Lung (tissue), 11 donors: ENCODE measurements at regions not wholly inside any gene's neighbourhood (a gene's known extent, or its start where the extent isn't known, plus 50 kb on each side); places are given as distances from the start of the nearest gene placed in this dataset.
A peak's percentile ranks its signal among the peaks of the same experiment; 100 is the strongest.

Source experiments
- ATAC-seq: fragments of 200-7000 bp; cut with Tn5 transposase; one replicate; pipeline ENCODE4 v1.9.1; 2020; ENCODE audit warnings: moderate number of reproducible peaks; ENCODE audit not compliant: insufficient read depth, low FRiP score
- DNase-seq, 3 donors: peaks; one replicate each; pipeline ENCODE4 v3.0.0-alpha.2; 2013 to 2017
- H3K27ac ChIP-seq, 2 donors: one replicate each; pipeline ENCODE4 v1.5.1; 2013; ENCODE audit warnings: mild to moderate bottlenecking in 2 of 2, moderate library complexity in 2 of 2, control low read depth in 1 of 2, inconsistent platforms in 1 of 2, low read depth in 1 of 2, low read length in 1 of 2
- H3K27me3 ChIP-seq, 3 donors: one replicate each; pipeline ENCODE4 v1.5.1; 2013; ENCODE audit warnings: low read length in 2 of 3; ENCODE audit not compliant: control insufficient read depth in 3 of 3, insufficient read depth in 3 of 3
- H3K36me3 ChIP-seq, 4 donors: one replicate each; pipeline ENCODE4 v1.5.1; 2013; ENCODE audit warnings: low read length in 4 of 4, mild to moderate bottlenecking in 1 of 4, moderate library complexity in 1 of 4; ENCODE audit not compliant: control insufficient read depth in 4 of 4, insufficient read depth in 4 of 4
- H3K4me1 ChIP-seq, 5 donors: one replicate each; pipeline ENCODE4 v1.5.1; 2013; ENCODE audit warnings: low read length in 5 of 5, mild to moderate bottlenecking in 2 of 5, moderate library complexity in 1 of 5; ENCODE audit not compliant: control insufficient read depth in 5 of 5, insufficient read depth in 5 of 5
- H3K4me3 ChIP-seq: one replicate; pipeline ENCODE4 v1.5.1; 2013; ENCODE audit warnings: mild to moderate bottlenecking, control low read depth, moderate library complexity
- H3K9ac ChIP-seq, 2 donors: one replicate each; pipeline ENCODE4 v1.5.1; 2013; ENCODE audit warnings: low read length in 2 of 2, control low read depth in 1 of 2; ENCODE audit not compliant: insufficient read depth in 1 of 2
- H3K9me3 ChIP-seq, 4 donors: one replicate each; pipeline ENCODE4 v1.5.1; 2013; ENCODE audit warnings: low read length in 3 of 4, mild to moderate bottlenecking in 1 of 4, moderate library complexity in 1 of 4; ENCODE audit not compliant: control insufficient read depth in 4 of 4, insufficient read depth in 3 of 4
- CTCF ChIP-seq: IDR thresholded peaks from 2 replicates; pipeline ENCODE4 v1.5.1; 2012; ENCODE audit warnings: mild to moderate bottlenecking; ENCODE audit errors: control extremely low read depth, extremely low read depth
- WGBS, 2 donors: extraction: QIAGEN DNeasy Blood & Tissue Kit; methylation state at CpG; one replicate each; pipeline ENCODE4 v1.1.7; 2013; 5-methylcytosine and 5-hydroxymethylcytosine counted together
- donor health status: control.
- donor health status: control.
- donor health status: Bipolar disorder and iron deficiency.
- donor health status: healthy.
- donor health status: DM: yes; HTN: yes; CAD: no.

GRCh38 chr3:135706758-135707375 is 258.7 kb upstream of the PPP2R3A start:
- H3K36me3 ChIP-seq, result no peaks in the 10 kb centered on the region
- no peaks in the 10 kb centered on the region for H3K4me1 ChIP-seq

GRCh38 chr3:135719449-135719848 is 246.1 kb upstream of the PPP2R3A start:
- TF ChIP-seq CTCF, result no peak
- H3K9ac ChIP-seq, result no peak overlapping the region
- no peak overlapping the region for H3K4me3 ChIP-seq
- no peak overlapping the region for H3K27ac ChIP-seq
- H3K27me3 ChIP-seq, result no peaks in the 10 kb centered on the region
- H3K4me1 ChIP-seq, result no peaks in the 10 kb centered on the region
- ATAC-seq (no peak), DNase-seq (no peak)
- H3K36me3 ChIP-seq, result no peaks in the 10 kb centered on the region
- H3K9me3 ChIP-seq, result no peaks in the 10 kb centered on the region
- 86 to 89% methylated on average over 1 of the region's 1 CpG for WGBS, 2 donors

More at GRCh38 chr3:135706758-135707375, 258.7 kb upstream of the PPP2R3A start:
- WGBS, 2 donors, result 63 to 70% methylated on average over 4 of the region's 4 CpGs
- peak in 1 of 3 donors; percentile 13 for DNase-seq
- no peak overlapping the region for H3K4me3 ChIP-seq
- no peak overlapping the region for H3K27ac ChIP-seq
- H3K9ac ChIP-seq, result no peak overlapping the region
- H3K27me3 ChIP-seq, result no peaks in the 10 kb centered on the region
- no peaks in the 10 kb centered on the region for H3K9me3 ChIP-seq
- no peak for ATAC-seq
- no peak for TF ChIP-seq CTCF

GRCh38 chr3:135728007-135728721 is 237.4 kb upstream of the PPP2R3A start:
- WGBS, 2 donors, result 85 to 91% methylated on average over 3 of the region's 3 CpGs
- no peak for TF ChIP-seq CTCF

More at GRCh38 chr3:135728007-135728721, 237.4 kb upstream of the PPP2R3A start:
- Histone ChIP-seq H3K27me3 (no peaks in the 10 kb centered on the region), H3K4me3 (no peak overlapping the region), H3K4me1 (no peaks in the 10 kb centered on the region), H3K27ac (no peak overlapping the region), H3K9me3 (peaks cover 0 to 10% (median 5%) of the 10 kb centered on the region in 4 donors), H3K36me3 (no peaks in the 10 kb centered on the region), H3K9ac (no peak overlapping the region)
- no peak for ATAC-seq
- DNase-seq, result no peak
